Lung (tissue), 11 donors: ENCODE measurements at regions not wholly inside any gene's neighbourhood (a gene's known extent, or its start where the extent isn't known, plus 50 kb on each side); places are given as distances from the start of the nearest gene placed in this dataset.

Experiments used
- ATAC-seq: fragments of 200-7000 bp; cut with Tn5 transposase; one replicate; pipeline ENCODE4 v1.9.1; 2020; ENCODE audit warnings: moderate number of reproducible peaks; ENCODE audit not compliant: insufficient read depth, low FRiP score
- DNase-seq, 3 donors: peaks; one replicate each; pipeline ENCODE4 v3.0.0-alpha.2; 2013 to 2017
- H3K27ac ChIP-seq, 2 donors: one replicate each; pipeline ENCODE4 v1.5.1; 2013; ENCODE audit warnings: mild to moderate bottlenecking in 2 of 2, moderate library complexity in 2 of 2, control low read depth in 1 of 2, inconsistent platforms in 1 of 2, low read depth in 1 of 2, low read length in 1 of 2
- H3K27me3 ChIP-seq, 3 donors: one replicate each; pipeline ENCODE4 v1.5.1; 2013; ENCODE audit warnings: low read length in 2 of 3; ENCODE audit not compliant: control insufficient read depth in 3 of 3, insufficient read depth in 3 of 3
- H3K36me3 ChIP-seq, 4 donors: one replicate each; pipeline ENCODE4 v1.5.1; 2013; ENCODE audit warnings: low read length in 4 of 4, mild to moderate bottlenecking in 1 of 4, moderate library complexity in 1 of 4; ENCODE audit not compliant: control insufficient read depth in 4 of 4, insufficient read depth in 4 of 4
- H3K4me1 ChIP-seq, 5 donors: one replicate each; pipeline ENCODE4 v1.5.1; 2013; ENCODE audit warnings: low read length in 5 of 5, mild to moderate bottlenecking in 2 of 5, moderate library complexity in 1 of 5; ENCODE audit not compliant: control insufficient read depth in 5 of 5, insufficient read depth in 5 of 5
- H3K4me3 ChIP-seq: one replicate; pipeline ENCODE4 v1.5.1; 2013; ENCODE audit warnings: mild to moderate bottlenecking, control low read depth, moderate library complexity
- H3K9ac ChIP-seq, 2 donors: one replicate each; pipeline ENCODE4 v1.5.1; 2013; ENCODE audit warnings: low read length in 2 of 2, control low read depth in 1 of 2; ENCODE audit not compliant: insufficient read depth in 1 of 2
- H3K9me3 ChIP-seq, 4 donors: one replicate each; pipeline ENCODE4 v1.5.1; 2013; ENCODE audit warnings: low read length in 3 of 4, mild to moderate bottlenecking in 1 of 4, moderate library complexity in 1 of 4; ENCODE audit not compliant: control insufficient read depth in 4 of 4, insufficient read depth in 3 of 4
- CTCF ChIP-seq: IDR thresholded peaks from 2 replicates; pipeline ENCODE4 v1.5.1; 2012; ENCODE audit warnings: mild to moderate bottlenecking; ENCODE audit errors: control extremely low read depth, extremely low read depth
- WGBS, 2 donors: extraction: QIAGEN DNeasy Blood & Tissue Kit; methylation state at CpG; one replicate each; pipeline ENCODE4 v1.1.7; 2013; 5-methylcytosine and 5-hydroxymethylcytosine counted together
- donor health status: control.
- donor health status: control.
- donor health status: Bipolar disorder and iron deficiency.
- donor health status: healthy.
- donor health status: DM: yes; HTN: yes; CAD: no.

- no peak for DNase-seq
- no peak for TF ChIP-seq CTCF
- Histone ChIP-seq H3K36me3 (no peaks in the 10 kb centered on the region), H3K4me3 (no peak overlapping the region), H3K4me1 (no peaks in the 10 kb centered on the region), H3K9ac (no peak overlapping the region), H3K9me3 (no peaks in the 10 kb centered on the region), H3K27me3 (no peaks in the 10 kb centered on the region), H3K27ac (no peak overlapping the region)
- ATAC-seq = no peak
- 72 to 84% methylated on average over 2 of the region's 2 CpGs for WGBS, 2 donors
Measured at GRCh38 chr9:28707616-28708015, 1134.3 kb upstream of the C9orf72 start.

GRCh38 chr9:28714188-28714587, 1140.9 kb upstream of the C9orf72 start:
- no peaks in the 10 kb centered on the region for H3K9me3 ChIP-seq
- no peak for DNase-seq
- no peak for ATAC-seq
- WGBS, 2 donors = 84 to 87% methylated on average over 3 of the region's 3 CpGs
- H3K27ac ChIP-seq = no peak overlapping the region
- H3K9ac ChIP-seq = no peak overlapping the region
- H3K4me3 ChIP-seq = no peak overlapping the region
- no peaks in the 10 kb centered on the region for H3K27me3 ChIP-seq
- no peak for TF ChIP-seq CTCF
- peaks cover 0 to 11% (median 0%) of the 10 kb centered on the region in 5 donors for H3K4me1 ChIP-seq
- H3K36me3 ChIP-seq = no peaks in the 10 kb centered on the region

GRCh38 chr9:28718226-28718625, 1144.9 kb upstream of the C9orf72 start:
- WGBS, 2 donors = 49 to 72% methylated on average over 1 of the region's 1 CpG
- ATAC-seq = no peak
- TF ChIP-seq CTCF = no peak
- Histone ChIP-seq H3K9ac (no peak overlapping the region), H3K27me3 (no peaks in the 10 kb centered on the region), H3K4me3 (no peak overlapping the region), H3K27ac (no peak overlapping the region), H3K36me3 (no peaks in the 10 kb centered on the region), H3K4me1 (peaks cover 0 to 16% (median 0%) of the 10 kb centered on the region in 5 donors), H3K9me3 (no peaks in the 10 kb centered on the region)
- no peak for DNase-seq

GRCh38 chr9:28720746-28721145, 1147.5 kb upstream of the C9orf72 start:
- H3K27me3 ChIP-seq = no peaks in the 10 kb centered on the region
- peaks cover 0 to 16% (median 0%) of the 10 kb centered on the region in 5 donors for H3K4me1 ChIP-seq
- WGBS, 2 donors = 90 to 93% methylated on average over 1 of the region's 1 CpG
- no peaks in the 10 kb centered on the region for H3K9me3 ChIP-seq
- H3K4me3 ChIP-seq = no peak overlapping the region
- DNase-seq = no peak
- TF ChIP-seq CTCF = no peak
- no peak for ATAC-seq
- H3K27ac ChIP-seq = no peak overlapping the region
- H3K36me3 ChIP-seq = no peaks in the 10 kb centered on the region
- no peak overlapping the region for H3K9ac ChIP-seq
